BJ (cell line): ENCODE measurements at regions not wholly inside any gene's neighbourhood (a gene's known extent, or its start where the extent isn't known, plus 50 kb on each side); places are given as distances from the start of the nearest gene placed in this dataset.

Experiments
- CTCF ChIA-PET: fragments of 350-600 bp; formaldehyde crosslinking; extraction: SDS; loops from one replicate; lab custom pipeline; 2021; ENCODE audit warnings: antibody characterized with exemption, inconsistent platforms; lab: Yijun Ruan, JAX
- POLR2A ChIA-PET: fragments of 300-600 bp; sonication (Branson Sonifier 250); formaldehyde crosslinking; extraction: SDS; loops from one replicate; lab custom pipeline; 2021; ENCODE audit warnings: antibody characterized with exemption; lab: Charles Lee
- DNase-seq: peaks from one replicate; pipeline ENCODE4 v3.0.0-alpha.2; 2011; ENCODE audit warnings: low read depth
- H3K27me3 ChIP-seq: 2 replicates; pipeline ENCODE4 v1.6.0; 2011; ENCODE audit warnings: low read length; ENCODE audit not compliant: control insufficient read depth, insufficient read depth
- H3K36me3 ChIP-seq: 2 replicates; pipeline ENCODE4 v1.5.1; 2011; ENCODE audit warnings: low read length; ENCODE audit not compliant: control insufficient read depth, insufficient read depth
- H3K4me3 ChIP-seq: 2 replicates; pipeline ENCODE4 v1.5.1; 2011; ENCODE audit warnings: low read depth, mild to moderate bottlenecking, control low read depth, low read length
- CTCF ChIP-seq: IDR thresholded peaks from 2 replicates; pipeline ENCODE4 v1.5.1; 2011; ENCODE audit warnings: low read depth, mild to moderate bottlenecking, control low read depth, inconsistent platforms, low read length, moderate library complexity; ENCODE audit not compliant: insufficient read depth

- POLR2A ChIA-PET = no interaction called here
- no peak for TF ChIP-seq CTCF
- Histone ChIP-seq H3K36me3 (no peaks in the 10 kb centered on the region), H3K27me3 (no peaks in the 10 kb centered on the region), H3K4me3 (no peak overlapping the region)
- no peak for DNase-seq
- CTCF ChIA-PET = interaction anchor here (0.9 kb wide), 2 partner anchors 9 to 23 kb away, joined by 3 read pairs; no protein-coding TSS in a partner anchor
These were observed 148.5 kb downstream of the TMEM200C start for GRCh38 chr18:5746844-5747243.

- H3K27me3 ChIP-seq = no peaks in the 10 kb centered on the region
- CTCF ChIA-PET = interaction anchor here (0.6 kb wide), 1 partner anchor 92 kb away, joined by 3 read pairs; no protein-coding TSS in a partner anchor
- H3K4me3 ChIP-seq = no peak overlapping the region
- no peak for DNase-seq
- no peak for TF ChIP-seq CTCF
- POLR2A ChIA-PET = no interaction called here
- H3K36me3 ChIP-seq = no peaks in the 10 kb centered on the region
These were observed 150.7 kb downstream of the TMEM200C start for GRCh38 chr18:5744659-5745058.

- no peak overlapping the region for H3K4me3 ChIP-seq
- H3K27me3 ChIP-seq = no peaks in the 10 kb centered on the region
- TF ChIP-seq CTCF = no peak
- ChIA-PET POLR2A (no interaction called here), CTCF (no interaction called here)
- no peaks in the 10 kb centered on the region for H3K36me3 ChIP-seq
- no peak for DNase-seq
These were observed 156.8 kb downstream of the TMEM200C start for GRCh38 chr18:5738526-5738925.

- POLR2A ChIA-PET = no interaction called here
- Histone ChIP-seq H3K27me3 (no peaks in the 10 kb centered on the region), H3K36me3 (no peaks in the 10 kb centered on the region), H3K4me3 (no peak overlapping the region)
- TF ChIP-seq CTCF = no peak
- CTCF ChIA-PET = no interaction called here
- DNase-seq = no peak
These were observed 163.0 kb downstream of the TMEM200C start for GRCh38 chr18:5732318-5732717.

GRCh38 chr18:5729983-5730699 is 165.2 kb downstream of the TMEM200C start:
- POLR2A ChIA-PET = no interaction called here
- no peak for TF ChIP-seq CTCF
- no peaks in the 10 kb centered on the region for H3K27me3 ChIP-seq
- H3K36me3 ChIP-seq = no peaks in the 10 kb centered on the region
- DNase-seq = no peak
- H3K4me3 ChIP-seq = no peak overlapping the region
- CTCF ChIA-PET = no interaction called here
